Stimulated activated CD4-positive, alpha-beta T cell treated with anti-CD3 and anti-CD28 coated beads, Interleukin-12 subunit alpha, Interleukin-12 subunit beta, amount 100 ng/mL, for 24 hours (primary cell): ENCODE measurements at regions not wholly inside any gene's neighbourhood (a gene's known extent, or its start where the extent isn't known, plus 50 kb on each side); places are given as distances from the start of the nearest gene placed in this dataset.

Experiments
- DNase-seq, 2 experiments: peaks; one replicate each; pipeline ENCODE4 v3.0.0-alpha.2; 2020; ENCODE audit warnings: low read depth in 2 of 2

GRCh38 chr2:103810875-103811274 lies 1043.0 kb upstream of the POU3F3 start:
- DNase-seq, result no peak

- no peak for DNase-seq
Measured at GRCh38 chr2:103814016-103814415, 1039.9 kb upstream of the POU3F3 start.

GRCh38 chr2:103815731-103816130 lies 1038.2 kb upstream of the POU3F3 start:
- no peak for DNase-seq

- no peak for DNase-seq
Measured at GRCh38 chr2:103817746-103818145, 1036.2 kb upstream of the POU3F3 start.

DNA sequence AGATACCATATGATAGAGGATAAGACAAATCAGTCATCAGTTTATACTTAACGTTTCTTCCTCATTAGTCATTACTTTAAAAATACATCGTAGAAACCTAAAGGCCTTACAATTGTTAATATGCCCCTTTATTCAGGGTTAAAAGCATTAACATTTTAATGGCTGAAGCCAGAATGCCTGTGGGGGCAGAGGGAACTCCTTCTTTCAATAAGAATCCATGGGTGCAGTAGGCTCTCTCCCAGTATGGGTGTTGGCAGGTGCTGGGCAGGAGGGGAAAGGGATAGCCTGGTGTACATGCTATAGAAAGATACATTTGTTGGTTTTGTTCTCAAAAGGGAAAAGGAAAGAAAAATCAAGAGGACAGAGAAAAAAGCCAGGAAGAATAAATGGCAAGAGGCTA lies 1035.7 kb upstream of the POU3F3 start:
- no peak for DNase-seq

DNA sequence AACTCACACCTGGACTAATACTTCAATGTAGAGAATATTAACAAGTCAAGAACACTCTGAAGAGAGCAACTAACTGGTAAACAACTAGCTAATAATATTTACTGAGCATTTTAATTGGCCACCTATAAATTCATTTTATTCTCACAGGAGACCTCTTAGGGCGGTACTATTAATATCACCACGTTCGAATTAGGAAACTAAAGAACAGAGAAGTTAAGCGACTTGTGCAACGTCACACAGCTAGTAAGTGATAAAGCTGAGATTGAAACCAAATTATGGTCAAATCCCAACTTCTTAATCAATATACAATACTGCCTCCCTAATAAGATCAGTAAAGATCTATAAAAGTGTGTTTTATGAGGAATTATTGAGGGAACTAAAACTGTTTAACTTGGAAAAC lies 1034.3 kb upstream of the POU3F3 start:
- no peak for DNase-seq

DNA sequence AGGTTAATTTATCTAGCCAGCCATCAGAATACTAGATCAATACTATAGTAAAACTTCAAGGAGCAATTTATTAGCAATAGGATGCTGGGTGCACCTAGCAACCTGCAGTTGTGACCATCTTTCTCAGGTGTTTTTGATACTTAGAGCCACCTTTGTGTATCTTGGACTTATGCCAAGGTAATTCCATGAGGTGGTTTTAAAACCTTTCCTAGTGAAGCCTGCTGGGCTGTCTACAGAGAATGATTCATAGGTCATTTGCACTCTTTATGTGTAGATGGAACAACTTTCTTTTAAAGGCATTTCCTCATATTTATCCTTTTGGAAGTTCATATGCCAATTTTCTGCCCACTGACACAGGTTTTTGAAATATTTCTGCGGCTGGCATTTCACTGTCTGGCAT lies 1030.1 kb upstream of the POU3F3 start:
- no peak for DNase-seq

DNA sequence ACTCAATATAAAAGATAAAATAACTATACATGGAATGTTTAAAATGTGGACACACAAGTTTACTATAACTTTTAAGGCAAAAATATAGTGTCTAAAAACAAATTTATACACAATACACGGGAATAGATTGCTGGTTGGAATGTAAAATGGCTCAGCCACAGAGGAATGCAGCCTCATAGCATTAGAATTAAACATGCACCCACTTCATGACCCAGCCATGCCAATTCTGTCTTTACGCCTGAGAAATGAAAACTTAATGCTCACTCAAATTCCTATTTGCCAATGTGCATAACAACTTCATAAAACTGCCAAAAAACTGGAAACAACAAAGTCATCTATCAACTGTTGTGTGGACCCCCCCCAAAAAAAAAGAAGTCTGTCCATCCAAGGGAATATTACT lies 1006.6 kb upstream of the POU3F3 start:
- DNase-seq, result no peak

GRCh38 chr2:103859238-103859637 lies 994.7 kb upstream of the POU3F3 start:
- no peak for DNase-seq

DNA sequence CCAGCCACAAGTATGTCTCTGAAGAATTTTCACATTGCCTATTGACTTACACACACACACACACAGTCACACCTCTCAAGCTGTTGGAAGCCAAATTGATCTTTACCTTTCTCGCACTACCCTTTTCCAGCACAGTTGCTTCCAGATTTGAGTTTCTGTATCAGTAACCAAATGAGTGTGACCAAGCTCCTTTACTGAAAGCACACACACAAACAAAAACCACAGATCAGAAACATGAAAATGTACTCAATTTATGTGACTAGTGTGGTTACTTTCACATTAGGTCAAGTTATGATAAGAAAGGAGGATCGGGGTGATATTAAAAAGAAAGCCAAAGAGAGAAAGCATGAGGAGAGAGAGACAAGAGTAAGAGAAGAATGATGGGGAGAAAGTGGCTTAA lies 993.9 kb upstream of the POU3F3 start:
- DNase-seq, result no peak

GRCh38 chr2:103868396-103868795 lies 985.5 kb upstream of the POU3F3 start:
- DNase-seq, result no peak

GRCh38 chr2:103873716-103874351 lies 980.1 kb upstream of the POU3F3 start:
- DNase-seq, result no peak

DNA sequence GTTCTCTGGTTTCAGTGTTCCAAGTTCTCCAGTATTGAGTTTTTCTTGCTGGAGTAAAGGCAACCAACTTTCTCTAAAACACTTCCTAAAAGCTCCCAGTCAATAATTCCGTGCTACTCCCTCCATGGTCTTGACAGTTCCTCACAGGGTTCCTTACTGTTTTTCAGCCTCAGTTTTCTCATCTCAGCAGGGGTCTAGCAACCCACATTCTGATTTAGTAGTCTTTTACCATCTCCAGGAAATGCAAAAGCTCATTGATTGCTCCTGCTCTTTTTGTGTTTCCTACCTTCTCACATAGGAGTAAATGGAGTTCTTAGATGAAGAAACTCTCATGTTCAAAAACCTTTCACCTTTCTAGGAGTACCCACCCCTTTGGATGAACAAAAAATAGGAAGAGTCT lies 978.8 kb upstream of the POU3F3 start:
- DNase-seq, result no peak

DNA sequence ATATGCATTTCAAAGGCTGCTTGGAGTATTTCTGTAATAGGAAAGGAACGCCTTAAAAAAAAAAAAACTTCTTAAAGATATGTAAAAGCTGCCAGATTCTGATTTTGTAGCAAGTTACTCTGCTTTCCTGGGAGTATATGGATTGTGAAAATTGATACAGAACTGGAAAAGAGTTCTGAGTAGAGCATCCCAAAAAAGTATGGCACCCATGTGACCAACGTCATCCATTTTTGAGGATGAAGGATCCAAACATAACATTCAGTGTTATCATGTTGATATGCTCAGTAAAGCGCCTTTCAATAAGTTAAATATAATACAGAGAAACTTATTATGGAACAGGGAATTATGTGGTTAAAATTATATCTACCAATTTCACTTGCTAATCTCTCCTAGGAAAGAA lies 978.4 kb upstream of the POU3F3 start:
- DNase-seq, result no peak

- no peak for DNase-seq
Measured at GRCh38 chr2:103876611-103877010, 977.3 kb upstream of the POU3F3 start.

DNA sequence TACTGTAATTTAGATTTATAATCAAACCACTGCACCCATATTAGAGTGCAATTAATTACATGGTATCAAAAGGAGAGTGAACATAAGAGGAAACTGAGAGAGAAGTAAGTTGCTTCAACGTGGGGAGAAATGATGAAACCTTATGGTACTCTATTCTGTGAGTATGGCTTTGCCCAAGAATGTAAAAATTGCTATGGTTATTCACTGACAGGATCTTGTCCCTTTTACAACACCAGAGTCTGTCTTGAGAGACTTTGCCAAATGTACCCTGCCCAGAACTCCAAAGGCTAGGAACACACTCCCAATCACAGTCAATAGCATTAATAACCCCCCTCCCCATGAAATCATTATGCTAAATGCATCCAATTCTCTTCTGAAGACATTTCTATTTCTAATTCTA lies 974.8 kb upstream of the POU3F3 start:
- DNase-seq, result no peak

DNA sequence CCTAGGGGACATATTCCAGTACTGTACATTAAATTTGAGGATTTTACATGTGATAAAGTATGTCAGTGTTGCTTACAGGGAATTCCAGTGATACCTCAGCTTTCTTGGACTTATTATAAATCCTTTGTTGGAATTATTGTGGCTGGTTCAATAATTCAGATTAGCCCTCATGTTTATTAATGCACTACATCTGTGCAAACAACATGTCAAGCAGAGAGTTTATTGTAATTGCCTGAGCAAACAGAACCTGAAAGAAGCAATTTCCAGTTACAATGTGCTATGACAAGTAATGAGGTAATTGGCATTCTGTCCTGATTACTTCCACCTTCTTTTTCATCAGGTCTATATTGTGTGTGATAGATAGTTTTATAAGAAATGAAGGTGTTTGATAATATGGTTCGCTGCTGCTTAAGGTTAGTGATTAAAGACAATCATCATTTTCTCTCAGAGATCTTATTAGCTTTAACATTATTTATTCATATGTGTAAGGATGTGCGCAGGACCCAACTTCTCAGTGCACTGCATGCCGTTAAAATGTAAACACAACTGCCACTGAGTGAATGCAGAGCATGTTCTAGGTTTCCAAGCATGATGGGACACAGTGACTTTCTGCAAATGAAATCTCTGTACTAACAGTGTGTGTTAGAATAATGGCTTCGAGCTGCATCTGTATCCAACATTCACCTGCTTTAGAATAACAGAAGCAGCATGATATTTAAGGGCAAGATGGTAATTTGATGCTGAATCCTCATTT lies 973.7 kb upstream of the POU3F3 start:
- DNase-seq, result no peak

DNA sequence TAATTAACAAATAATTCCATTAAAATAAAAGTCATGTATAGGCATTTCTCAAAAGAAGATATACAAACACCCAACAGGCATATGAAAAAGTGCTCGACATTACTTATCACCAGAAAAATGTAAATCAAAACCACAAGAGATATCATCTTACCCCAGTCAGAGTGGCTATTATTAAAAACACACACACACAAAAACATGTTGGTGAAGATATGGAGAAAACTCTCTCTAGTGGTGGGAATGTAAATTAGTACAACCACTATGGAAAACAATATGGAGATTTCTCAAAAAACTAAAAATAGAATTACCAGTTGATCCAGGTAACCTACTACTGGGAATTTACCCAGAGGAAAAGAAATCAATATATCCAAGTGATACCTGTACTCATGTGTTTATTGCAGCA lies 966.3 kb upstream of the POU3F3 start:
- no peak for DNase-seq

DNA sequence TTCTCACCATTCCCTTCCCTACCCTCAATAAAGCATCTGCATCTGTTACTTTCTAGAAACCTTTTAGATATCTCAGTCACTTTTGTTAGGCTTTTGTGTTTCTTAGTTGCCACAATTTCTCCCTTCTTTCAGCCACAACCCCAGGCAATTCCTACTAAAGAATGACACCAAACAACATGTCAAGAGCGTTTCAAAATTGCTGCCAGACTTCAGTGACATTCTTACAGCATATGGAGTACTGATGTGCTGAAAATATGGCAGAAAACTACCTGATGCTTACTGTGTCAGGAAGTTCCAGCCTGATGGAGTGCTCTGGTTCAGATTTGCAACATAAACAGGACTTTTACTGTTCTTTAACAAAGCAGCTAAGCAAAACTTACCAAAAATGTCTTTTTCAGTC lies 957.7 kb upstream of the POU3F3 start:
- no peak for DNase-seq

DNA sequence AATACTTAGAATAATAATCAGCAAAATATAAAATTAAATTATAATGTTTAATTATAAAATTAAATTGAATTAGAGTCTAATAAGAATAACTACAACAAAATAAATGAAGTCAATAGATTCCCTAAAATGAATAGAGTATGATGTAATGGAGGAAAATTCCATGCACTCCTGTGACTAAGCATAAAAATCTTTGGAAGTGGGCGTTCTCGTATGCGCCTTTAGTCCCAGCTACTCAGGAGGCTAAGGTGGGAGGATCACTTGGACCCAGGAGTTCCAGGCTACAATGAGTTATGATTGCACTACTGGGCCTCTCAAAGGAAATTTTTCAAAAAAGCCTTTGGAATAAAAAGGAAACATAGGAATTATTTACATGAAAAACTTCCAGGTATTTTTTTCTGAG lies 955.4 kb upstream of the POU3F3 start:
- DNase-seq, result no peak

DNA sequence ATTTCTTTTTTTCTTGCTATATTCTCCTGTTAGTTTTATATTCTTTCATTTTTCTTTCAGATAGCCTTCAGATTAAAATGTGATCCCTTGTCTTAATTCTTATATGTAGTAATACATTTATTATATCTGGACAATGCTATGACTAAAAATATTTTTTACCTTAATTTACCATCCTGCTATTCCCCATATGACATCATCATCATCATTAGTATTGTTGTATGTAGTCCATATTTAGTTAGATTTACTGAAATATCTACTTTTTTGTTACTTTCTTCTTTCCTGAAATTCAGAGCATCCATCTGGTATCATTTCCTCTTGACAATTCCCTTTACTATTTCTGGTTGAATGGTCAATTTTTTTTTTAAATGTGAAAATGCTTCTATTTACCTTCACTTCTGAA lies 951.6 kb upstream of the POU3F3 start:
- DNase-seq, result no peak

GRCh38 chr2:103921161-103921560 lies 932.8 kb upstream of the POU3F3 start:
- DNase-seq, result no peak

- no peak for DNase-seq
Measured at GRCh38 chr2:103942199-103942598, 911.7 kb upstream of the POU3F3 start.

GRCh38 chr2:103945083-103945482 lies 908.8 kb upstream of the POU3F3 start:
- no peak for DNase-seq
